A549 (cell line): ENCODE measurements at regions not wholly inside any gene's neighbourhood (a gene's known extent, or its start where the extent isn't known, plus 50 kb on each side); places are given as distances from the start of the nearest gene placed in this dataset.

ENCODE experiments used
- BCL3 ChIP-seq: fragments of >200 bp; sonication (Bioruptor Twin); formaldehyde crosslinking; IDR thresholded peaks from 3 replicates; pipeline ENCODE4 v1.6.1; 2016
- CBX2 ChIP-seq: fragments of 200-600 bp; sonication (generic); IDR thresholded peaks from 2 replicates; pipeline ENCODE4 v1.6.1; 2016; ENCODE audit warnings: low read depth, mild to moderate bottlenecking, borderline replicate concordance
- CEBPB ChIP-seq, 2 experiments: fragments of >200 bp in 1 of 2; sonication (Bioruptor Twin) in 1 of 2; formaldehyde crosslinking in 1 of 2; IDR thresholded peaks; 2 replicates each; pipeline ENCODE4 v1.6.1; 2012 to 2016
- CTCF ChIP-seq: fragments of >200 bp; sonication (Bioruptor Twin); formaldehyde crosslinking; IDR thresholded peaks from 3 replicates; pipeline ENCODE4 v1.5.1; 2016
- HOXB13 ChIP-seq: fragments of 250-450 bp; sonication (Bioruptor Pico); IDR thresholded peaks from 2 replicates; pipeline ENCODE4 v1.5.0; 2020; ENCODE audit warnings: low read depth, mild to moderate bottlenecking, moderate library complexity
- NPAS2 ChIP-seq: fragments of 250-450 bp; sonication (Bioruptor Pico); IDR thresholded peaks from 2 replicates; pipeline ENCODE4 v1.8.0; 2022; ENCODE audit warnings: mild to moderate bottlenecking, moderate library complexity, borderline replicate concordance
- POLR2A ChIP-seq: IDR thresholded peaks from 2 replicates; pipeline ENCODE4 v1.6.1; 2012; ENCODE audit warnings: mild to moderate bottlenecking, low read length
- REST ChIP-seq: fragments of 200-600 bp; sonication (generic); IDR thresholded peaks from 2 replicates; pipeline ENCODE4 v1.6.1; 2016; ENCODE audit warnings: antibody characterized with exemption, mild to moderate bottlenecking, moderate library complexity
- USF2 ChIP-seq: fragments of 450-650 bp; IDR thresholded peaks from 2 replicates; pipeline ENCODE4 v1.6.1; 2014; ENCODE audit warnings: antibody characterized with exemption

GRCh38 chr11:115092516-115092915 is 411.7 kb downstream of the CADM1 start:
- TF ChIP-seq REST (no peak), BCL3 (no peak), CBX2 (no peak), CTCF (no peak), NPAS2 (CRISPR knock-in tag) (no peak), CEBPB (IDR thresholded peaks at IDR 0.05) (no peak), USF2 (no peak), HOXB13 (CRISPR knock-in tag) (no peak), POLR2A (no peak)
